ENCODE measurements at regions not wholly inside any gene's neighbourhood (a gene's known extent, or its start where the extent isn't known, plus 50 kb on each side); places are given as distances from the start of the nearest gene placed in this dataset.

GRCh38 chr2:5385596-5385995, 306.6 kb upstream of the SOX11 start:
- no peaks in the 10 kb centered on the region for H4K20me1 ChIP-seq (ENCODE audit: low read depth, low read length)
- no peak overlapping the region for H3K9ac ChIP-seq (ENCODE audit: low read length)
- TF ChIP-seq CTCF (IDR thresholded peaks at IDR 0.05; ENCODE audit: insufficient read depth, low read length, poor library complexity, severe bottlenecking) (no peak), EZH2phosphoT487 (conservative IDR thresholded peaks at IDR 0.05; ENCODE audit: low read length) (no peak)
- no peaks in the 10 kb centered on the region for H3K9me3 ChIP-seq (ENCODE audit: insufficient read depth, low read length)
- H3K9me2 ChIP-seq (replicated peaks; ENCODE audit: insufficient read depth, low read length), result no peaks in the 10 kb centered on the region
- no peaks in the 10 kb centered on the region for H3K36me3 ChIP-seq (ENCODE audit: low read length)
- no peaks in the 10 kb centered on the region for H3K79me2 ChIP-seq (ENCODE audit: insufficient read depth, low read length)
- H3K27ac ChIP-seq (ENCODE audit: low read depth, low read length), result no peak overlapping the region
- H3K4me3 ChIP-seq (ENCODE audit: insufficient read depth, low read length, poor library complexity, severe bottlenecking), result no peak overlapping the region
- no peak overlapping the region for H2AFZ ChIP-seq (ENCODE audit: low read depth, low read length, severe bottlenecking)
- no peaks in the 10 kb centered on the region for H3K27me3 ChIP-seq (ENCODE audit: low read length)
- no peaks in the 10 kb centered on the region for H3F3A ChIP-seq (ENCODE audit: insufficient read depth)
- H3K4me2 ChIP-seq (ENCODE audit: low read depth, low read length, poor library complexity, severe bottlenecking), result no peak overlapping the region

GRCh38 chr2:5387406-5387805, 304.8 kb upstream of the SOX11 start:
- H3K4me3 ChIP-seq (ENCODE audit: insufficient read depth, low read length, poor library complexity, severe bottlenecking), result no peak overlapping the region
- no peak overlapping the region for H3K4me2 ChIP-seq (ENCODE audit: low read depth, low read length, poor library complexity, severe bottlenecking)
- H3K9ac ChIP-seq (ENCODE audit: low read length), result no peak overlapping the region
- H2AFZ ChIP-seq (ENCODE audit: low read depth, low read length, severe bottlenecking), result no peak overlapping the region
- H3K9me2 ChIP-seq (replicated peaks; ENCODE audit: insufficient read depth, low read length), result no peaks in the 10 kb centered on the region
- H3K27ac ChIP-seq (ENCODE audit: low read depth, low read length), result no peak overlapping the region
- no peaks in the 10 kb centered on the region for H4K20me1 ChIP-seq (ENCODE audit: low read depth, low read length)
- no peaks in the 10 kb centered on the region for H3F3A ChIP-seq (ENCODE audit: insufficient read depth)
- TF ChIP-seq EZH2phosphoT487 (conservative IDR thresholded peaks at IDR 0.05; ENCODE audit: low read length) (no peak), CTCF (IDR thresholded peaks at IDR 0.05; ENCODE audit: insufficient read depth, low read length, poor library complexity, severe bottlenecking) (no peak)
- no peaks in the 10 kb centered on the region for H3K36me3 ChIP-seq (ENCODE audit: low read length)
- H3K9me3 ChIP-seq (ENCODE audit: insufficient read depth, low read length), result no peaks in the 10 kb centered on the region
- H3K79me2 ChIP-seq (ENCODE audit: insufficient read depth, low read length), result no peaks in the 10 kb centered on the region
- H3K27me3 ChIP-seq (ENCODE audit: low read length), result no peaks in the 10 kb centered on the region

- TF ChIP-seq CTCF (IDR thresholded peaks at IDR 0.05; ENCODE audit: insufficient read depth, low read length, poor library complexity, severe bottlenecking) (no peak), EZH2phosphoT487 (conservative IDR thresholded peaks at IDR 0.05; ENCODE audit: low read length) (no peak)
- no peak overlapping the region for H3K9ac ChIP-seq (ENCODE audit: low read length)
- H3K9me2 ChIP-seq (replicated peaks; ENCODE audit: insufficient read depth, low read length), result no peaks in the 10 kb centered on the region
- no peaks in the 10 kb centered on the region for H3F3A ChIP-seq (ENCODE audit: insufficient read depth)
- no peak overlapping the region for H2AFZ ChIP-seq (ENCODE audit: low read depth, low read length, severe bottlenecking)
- no peaks in the 10 kb centered on the region for H3K79me2 ChIP-seq (ENCODE audit: insufficient read depth, low read length)
- no peak overlapping the region for H3K4me2 ChIP-seq (ENCODE audit: low read depth, low read length, poor library complexity, severe bottlenecking)
- H3K36me3 ChIP-seq (ENCODE audit: low read length), result no peaks in the 10 kb centered on the region
- no peak overlapping the region for H3K27ac ChIP-seq (ENCODE audit: low read depth, low read length)
- no peak overlapping the region for H3K4me3 ChIP-seq (ENCODE audit: insufficient read depth, low read length, poor library complexity, severe bottlenecking)
- no peaks in the 10 kb centered on the region for H3K9me3 ChIP-seq (ENCODE audit: insufficient read depth, low read length)
- no peaks in the 10 kb centered on the region for H3K27me3 ChIP-seq (ENCODE audit: low read length)
- H4K20me1 ChIP-seq (ENCODE audit: low read depth, low read length), result no peaks in the 10 kb centered on the region
Measured at GRCh38 chr2:5389740-5390139, 302.4 kb upstream of the SOX11 start.

- no peaks in the 10 kb centered on the region for H3K27me3 ChIP-seq (ENCODE audit: low read length)
- no peak overlapping the region for H3K9ac ChIP-seq (ENCODE audit: low read length)
- H4K20me1 ChIP-seq (ENCODE audit: low read depth, low read length), result no peaks in the 10 kb centered on the region
- no peak overlapping the region for H2AFZ ChIP-seq (ENCODE audit: low read depth, low read length, severe bottlenecking)
- no peaks in the 10 kb centered on the region for H3K9me3 ChIP-seq (ENCODE audit: insufficient read depth, low read length)
- H3K9me2 ChIP-seq (replicated peaks; ENCODE audit: insufficient read depth, low read length), result no peaks in the 10 kb centered on the region
- no peaks in the 10 kb centered on the region for H3F3A ChIP-seq (ENCODE audit: insufficient read depth)
- H3K36me3 ChIP-seq (ENCODE audit: low read length), result no peaks in the 10 kb centered on the region
- H3K27ac ChIP-seq (ENCODE audit: low read depth, low read length), result no peak overlapping the region
- no peak for TF ChIP-seq CTCF (IDR thresholded peaks at IDR 0.05; ENCODE audit: insufficient read depth, low read length, poor library complexity, severe bottlenecking)
- no peak for TF ChIP-seq EZH2phosphoT487 (conservative IDR thresholded peaks at IDR 0.05; ENCODE audit: low read length)
- no peak overlapping the region for H3K4me3 ChIP-seq (ENCODE audit: insufficient read depth, low read length, poor library complexity, severe bottlenecking)
- no peak overlapping the region for H3K4me2 ChIP-seq (ENCODE audit: low read depth, low read length, poor library complexity, severe bottlenecking)
- H3K79me2 ChIP-seq (ENCODE audit: insufficient read depth, low read length), result no peaks in the 10 kb centered on the region
Measured at GRCh38 chr2:5391362-5391761, 300.8 kb upstream of the SOX11 start.
